ENCODE measurements at regions not wholly inside any gene's neighbourhood (a gene's known extent, or its start where the extent isn't known, plus 50 kb on each side); places are given as distances from the start of the nearest gene placed in this dataset.

DNA sequence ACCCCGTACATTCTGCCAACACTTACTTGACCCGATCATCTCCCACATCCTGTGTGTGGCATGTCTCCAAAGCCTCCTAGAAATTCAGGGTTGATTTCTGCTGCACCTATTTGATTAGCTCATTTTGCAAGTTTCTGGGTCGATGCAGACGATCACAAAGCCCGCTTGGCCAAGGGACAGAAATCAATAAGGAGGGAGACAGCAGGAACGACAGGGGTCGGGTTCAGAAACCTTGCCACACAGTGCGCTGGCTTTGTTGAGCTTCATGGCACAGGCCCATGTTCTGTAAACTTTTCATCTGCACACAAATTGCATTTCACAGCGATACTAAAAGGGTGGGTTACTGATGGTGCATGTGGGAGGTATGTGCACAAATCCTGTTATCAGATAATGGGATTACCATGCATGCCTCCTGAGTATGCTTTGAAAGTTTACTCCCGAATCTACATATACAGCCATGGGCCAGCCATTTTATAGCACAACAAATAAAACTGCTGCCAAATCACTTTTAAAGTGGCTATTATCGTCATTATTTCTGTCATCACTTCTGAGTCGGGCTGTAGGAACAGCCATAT lies 95.9 kb upstream of the ATP11B start:
- DNase-seq (ENCODE audit: low read depth in 4 of 4, low spot score in 3 of 4) = no peak

DNA sequence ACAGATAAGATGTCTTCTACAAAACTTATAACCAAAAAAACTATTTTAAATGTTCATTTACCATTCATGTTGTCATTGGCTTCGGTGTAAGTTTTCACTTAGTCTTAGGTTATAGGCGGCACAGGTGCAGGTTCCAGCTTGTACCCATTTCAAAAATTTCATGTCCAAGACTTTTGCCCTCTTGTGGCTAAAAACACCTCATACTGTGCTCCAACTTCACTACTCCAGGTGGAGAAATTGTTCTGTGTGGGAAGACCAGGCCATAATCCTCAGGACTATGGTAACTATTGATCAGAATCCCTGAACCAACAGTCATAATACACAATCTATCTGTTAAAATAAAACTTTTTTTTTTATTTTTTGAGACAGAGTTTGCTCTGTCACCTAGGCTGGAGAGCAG lies 95.2 kb upstream of the ATP11B start:
- no peak for DNase-seq (ENCODE audit: low read depth in 4 of 4, low spot score in 3 of 4)

DNA sequence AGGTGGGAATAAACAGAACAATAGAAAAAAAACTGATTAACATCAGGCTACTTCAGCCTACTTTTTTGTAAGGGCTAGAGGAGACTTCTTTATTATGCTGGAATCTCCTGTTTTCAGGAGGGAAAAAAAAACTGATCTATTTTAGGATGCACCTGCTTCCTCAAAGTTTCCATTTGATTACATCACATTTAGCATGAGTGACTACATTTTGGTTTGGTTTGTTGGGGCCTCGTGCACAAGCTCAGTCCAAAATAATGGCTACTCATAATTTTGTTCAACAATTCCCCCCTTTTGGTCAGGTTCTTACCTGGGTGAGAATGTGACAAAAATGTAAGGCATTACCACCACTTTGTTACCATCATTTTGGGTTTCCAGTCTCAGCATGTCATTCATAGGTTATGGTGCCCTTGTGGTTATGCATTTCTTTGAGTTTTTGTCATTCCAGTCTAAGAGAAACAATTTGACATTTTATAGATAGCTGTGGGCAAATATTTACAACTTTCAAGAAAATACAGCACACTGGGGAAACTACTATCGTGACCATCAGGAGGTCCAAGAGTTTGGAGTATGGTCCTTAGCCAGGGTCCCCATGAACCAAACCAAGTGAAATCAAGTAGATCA lies 93.6 kb upstream of the ATP11B start:
- DNase-seq (ENCODE audit: low read depth in 4 of 4, low spot score in 3 of 4) = no peak

DNA sequence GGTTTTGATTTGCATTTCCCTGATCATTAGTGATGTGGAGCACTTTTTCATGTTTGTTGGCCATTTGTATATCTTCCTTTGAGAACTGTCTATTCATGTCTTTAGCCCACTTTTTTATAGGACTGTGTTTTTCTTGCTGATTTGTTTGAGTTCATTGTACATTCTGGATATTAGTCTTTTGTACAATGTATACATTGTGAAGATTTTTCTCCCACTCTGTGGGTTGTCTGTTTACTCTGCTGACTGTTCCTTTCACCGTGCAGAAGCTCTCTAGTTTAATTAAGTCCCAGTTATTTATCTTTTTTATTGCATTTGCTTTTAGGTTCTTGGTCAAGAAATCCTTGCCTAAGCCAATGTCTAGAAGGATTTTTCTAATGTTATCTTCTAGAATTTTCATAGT lies 91.1 kb upstream of the ATP11B start:
- no peak for DNase-seq (ENCODE audit: low read depth in 4 of 4, low spot score in 3 of 4)

DNA sequence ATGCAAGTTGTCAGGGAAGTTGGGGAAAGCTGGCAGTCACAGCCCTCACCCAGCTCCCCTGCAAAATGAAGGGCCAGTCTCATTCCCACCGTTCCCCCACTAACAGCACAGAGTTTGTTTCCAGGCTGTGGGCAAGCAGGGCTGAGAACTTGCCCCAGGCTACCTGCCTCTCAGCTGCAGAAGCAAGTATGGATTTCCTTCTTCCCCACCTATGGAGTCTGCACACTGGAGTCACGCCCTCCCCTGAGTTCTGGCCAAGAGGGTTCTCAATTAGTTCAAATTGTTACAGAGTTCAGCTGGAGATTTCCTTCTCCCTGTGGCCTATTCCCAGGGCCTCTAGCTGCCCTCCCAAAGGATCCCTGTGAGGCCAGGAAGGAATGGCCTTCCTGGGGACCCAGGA lies 90.1 kb upstream of the ATP11B start:
- no peak for DNase-seq (ENCODE audit: low read depth in 4 of 4, low spot score in 3 of 4)

DNA sequence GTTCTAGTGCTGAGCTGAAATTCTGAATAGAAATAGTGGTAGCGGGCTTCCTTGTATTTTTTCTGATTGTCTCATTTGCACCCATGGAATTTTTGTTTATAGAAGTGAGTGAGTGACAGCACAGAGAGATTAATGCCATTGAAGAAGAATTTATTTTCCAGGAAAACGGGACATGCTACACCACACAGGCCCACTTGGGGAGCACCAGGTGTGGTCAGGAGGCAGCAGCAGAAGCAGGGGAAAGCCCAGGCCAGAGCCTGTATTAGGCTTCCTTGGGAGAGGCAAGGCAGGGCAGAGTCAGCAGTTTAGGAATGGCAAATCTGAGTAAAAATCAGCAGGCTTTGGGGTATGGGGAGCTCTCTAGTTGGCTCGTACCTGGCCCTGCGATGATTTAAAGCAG lies 88.4 kb upstream of the ATP11B start:
- DNase-seq (ENCODE audit: low read depth in 4 of 4, low spot score in 3 of 4) = no peak

DNA sequence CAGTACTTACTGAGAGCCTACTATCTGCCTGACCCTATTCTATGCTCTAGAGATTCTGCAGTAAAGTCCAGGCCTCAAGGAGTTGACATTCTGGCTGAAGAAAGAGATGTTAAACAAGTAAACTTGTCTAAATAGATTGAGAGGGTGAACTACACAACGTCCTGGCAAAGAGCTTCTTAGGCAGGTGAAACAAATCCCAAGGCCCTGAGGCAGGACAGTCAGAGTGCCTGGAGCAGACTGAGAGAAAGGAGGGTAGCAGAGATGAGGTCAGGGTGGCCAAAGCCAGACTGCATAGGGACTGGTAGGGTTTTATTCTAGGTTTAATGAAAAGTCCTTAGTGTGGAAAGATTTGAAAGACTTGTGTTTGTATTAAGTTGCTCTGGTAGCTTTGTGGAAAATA lies 84.5 kb upstream of the ATP11B start:
- no peak for DNase-seq (ENCODE audit: low read depth in 4 of 4, low spot score in 3 of 4)

DNA sequence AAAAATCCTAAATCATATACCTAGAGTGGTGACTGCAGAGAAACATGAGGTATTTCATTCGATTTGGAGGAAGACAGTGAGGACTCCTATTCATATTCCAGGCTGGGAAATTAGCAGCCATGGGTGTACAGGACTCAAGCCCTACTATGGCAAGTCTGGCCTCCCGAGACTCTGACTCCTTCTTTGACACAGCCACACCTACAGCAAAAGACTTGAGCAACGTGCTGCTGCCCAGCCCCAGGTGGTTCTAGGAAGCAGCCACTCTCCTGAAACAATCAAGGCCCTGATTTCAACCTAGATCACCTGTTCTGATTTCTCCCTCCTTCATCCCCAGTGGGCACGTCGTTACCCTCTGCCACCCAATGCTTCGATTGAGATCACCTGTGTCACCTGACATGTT lies 84.0 kb upstream of the ATP11B start:
- DNase-seq (ENCODE audit: low read depth in 4 of 4, low spot score in 3 of 4) = no peak

DNA sequence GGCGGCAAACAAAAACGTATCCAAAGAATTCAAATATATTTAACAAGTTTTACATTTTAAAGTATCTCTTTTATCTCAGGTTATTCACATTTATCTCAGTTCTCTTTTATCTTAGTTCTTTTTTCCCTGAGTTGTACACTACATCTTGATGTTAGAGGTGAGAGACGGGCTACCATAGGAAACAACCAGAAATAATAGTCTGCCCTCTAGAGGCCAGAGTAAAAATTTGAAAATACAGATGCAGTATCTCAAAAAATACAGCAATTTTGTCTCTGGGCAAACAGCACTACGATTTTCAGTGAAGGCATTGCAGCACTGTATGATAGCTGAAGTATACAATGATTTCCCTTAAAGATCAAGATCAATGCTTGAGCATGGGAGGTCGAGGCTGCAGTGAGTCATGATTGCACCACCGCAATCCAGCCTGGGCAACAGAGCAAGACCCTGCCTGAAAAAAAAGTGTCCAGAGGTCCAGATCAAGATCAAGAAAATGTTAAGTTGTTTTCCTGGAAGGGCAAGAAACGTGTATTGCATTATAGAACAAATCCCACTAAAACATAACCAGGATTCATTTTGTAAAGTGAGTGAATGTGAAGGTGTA lies 82.6 kb upstream of the ATP11B start:
- DNase-seq (ENCODE audit: low read depth in 4 of 4, low spot score in 3 of 4) = no peak

DNA sequence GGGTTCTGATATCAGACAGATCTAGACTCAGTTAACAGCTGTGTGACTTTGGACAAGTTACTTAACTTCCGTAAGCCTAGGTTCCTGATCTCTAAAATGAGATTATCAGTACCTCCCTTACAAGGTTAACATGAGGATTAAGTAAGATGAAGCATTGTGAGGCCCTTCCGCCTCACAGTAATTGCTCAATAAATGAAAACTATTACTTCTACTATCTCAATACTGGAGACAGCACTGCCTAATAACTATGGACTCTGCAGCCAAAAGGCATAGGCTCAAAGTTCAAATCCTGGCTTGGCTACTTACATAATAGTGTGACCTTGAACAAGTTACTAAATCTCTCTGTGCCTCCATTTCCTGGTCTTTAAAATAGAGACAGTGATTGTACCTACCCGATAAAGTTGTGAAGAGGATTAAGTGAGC lies 82.0 kb upstream of the ATP11B start:
- DNase-seq (ENCODE audit: low read depth in 4 of 4, low spot score in 3 of 4) = no peak

DNA sequence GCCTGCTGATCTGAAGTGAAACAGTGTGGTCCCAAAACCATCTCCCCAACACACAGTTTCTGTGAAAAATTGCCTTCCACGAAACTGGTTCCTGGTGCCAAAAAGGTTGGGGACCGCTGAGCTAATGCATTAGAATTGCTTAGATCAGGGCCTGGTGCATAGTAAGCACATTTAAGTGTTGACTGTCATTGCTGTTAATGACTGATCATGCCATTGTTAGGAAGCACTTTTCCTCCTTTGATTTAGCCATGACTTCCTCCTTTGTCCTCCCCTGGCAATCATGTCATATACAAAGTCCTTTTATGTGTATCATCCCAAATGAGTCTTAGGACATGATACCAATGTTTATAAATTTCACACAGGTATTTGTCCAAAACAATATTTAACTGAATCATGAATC lies 81.5 kb upstream of the ATP11B start:
- DNase-seq (ENCODE audit: low read depth in 4 of 4, low spot score in 3 of 4) = no peak

DNA sequence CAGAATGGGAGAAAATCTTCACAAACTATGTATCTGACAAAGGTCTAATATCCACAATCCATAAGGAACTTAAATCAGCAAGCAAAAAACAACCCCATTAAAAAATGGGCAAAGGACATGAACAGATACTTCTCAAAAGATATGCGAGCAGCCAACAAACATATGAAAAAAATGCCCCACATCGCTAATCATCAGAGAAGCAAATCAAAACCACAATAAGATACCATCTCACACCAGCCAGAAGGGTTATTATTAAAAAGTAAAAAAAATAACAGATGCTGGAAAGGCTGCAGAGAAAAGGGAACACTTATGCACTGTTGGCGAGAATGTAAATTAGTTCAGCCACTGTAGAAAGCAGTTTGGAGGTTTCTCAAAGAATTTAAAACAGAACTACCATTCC lies 80.2 kb upstream of the ATP11B start:
- no peak for DNase-seq (ENCODE audit: low read depth in 4 of 4, low spot score in 3 of 4)

DNA sequence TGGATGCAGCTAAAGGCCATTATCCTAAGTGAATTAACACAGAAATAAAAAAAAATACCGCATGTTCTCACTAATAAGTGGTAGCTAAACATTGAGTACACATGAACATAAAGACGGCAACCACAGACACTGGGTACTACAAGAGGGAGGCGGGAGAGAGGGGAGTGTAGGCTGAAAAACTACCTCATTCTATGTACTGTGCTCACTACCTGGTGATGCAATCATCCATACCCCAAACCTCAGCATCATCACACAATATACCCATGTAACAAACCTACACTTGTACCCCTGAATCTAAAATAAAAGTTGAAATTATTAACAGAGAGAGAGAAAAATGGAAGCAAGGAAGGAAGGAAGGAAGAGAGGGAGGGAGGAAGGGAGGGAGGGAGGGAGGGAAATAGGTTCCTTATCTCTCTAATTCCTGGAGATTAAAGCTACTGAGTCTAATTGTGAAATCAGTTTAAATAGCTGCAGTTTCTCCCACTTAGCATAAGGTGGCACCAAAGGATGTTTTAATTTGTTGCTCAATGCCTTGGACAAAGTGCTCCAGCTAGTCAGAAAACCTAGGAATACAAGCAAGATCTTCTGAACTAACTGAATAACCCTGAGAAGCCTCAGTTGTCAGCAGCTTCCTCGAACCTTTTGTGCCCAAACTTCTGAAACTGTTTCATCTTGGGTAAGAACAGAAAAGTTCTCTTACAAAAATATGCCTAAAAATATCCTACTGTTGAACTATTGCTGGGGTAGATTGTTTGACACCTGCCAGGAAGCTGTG lies 79.4 kb upstream of the ATP11B start:
- DNase-seq (ENCODE audit: low read depth in 4 of 4, low spot score in 3 of 4) = no peak

DNA sequence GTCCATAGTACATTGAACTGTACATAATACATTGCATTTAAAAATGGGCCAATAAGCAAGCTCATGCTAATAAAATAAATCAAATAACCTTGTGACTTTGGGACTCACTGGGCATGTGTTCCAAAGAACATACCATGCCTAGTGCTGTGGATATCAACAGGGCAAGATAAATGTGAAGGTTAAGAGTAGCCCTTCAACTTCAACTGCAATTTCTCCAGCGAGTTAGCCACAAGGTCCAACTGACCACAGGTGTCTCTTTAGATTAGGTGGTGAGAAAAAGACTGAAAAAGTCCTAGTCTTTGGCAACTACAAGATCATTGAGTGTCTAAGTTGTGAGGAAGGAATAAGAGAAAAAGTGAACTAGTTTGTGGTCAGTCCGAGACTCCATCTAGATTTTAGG lies 78.3 kb upstream of the ATP11B start:
- no peak for DNase-seq (ENCODE audit: low read depth in 4 of 4, low spot score in 3 of 4)

DNA sequence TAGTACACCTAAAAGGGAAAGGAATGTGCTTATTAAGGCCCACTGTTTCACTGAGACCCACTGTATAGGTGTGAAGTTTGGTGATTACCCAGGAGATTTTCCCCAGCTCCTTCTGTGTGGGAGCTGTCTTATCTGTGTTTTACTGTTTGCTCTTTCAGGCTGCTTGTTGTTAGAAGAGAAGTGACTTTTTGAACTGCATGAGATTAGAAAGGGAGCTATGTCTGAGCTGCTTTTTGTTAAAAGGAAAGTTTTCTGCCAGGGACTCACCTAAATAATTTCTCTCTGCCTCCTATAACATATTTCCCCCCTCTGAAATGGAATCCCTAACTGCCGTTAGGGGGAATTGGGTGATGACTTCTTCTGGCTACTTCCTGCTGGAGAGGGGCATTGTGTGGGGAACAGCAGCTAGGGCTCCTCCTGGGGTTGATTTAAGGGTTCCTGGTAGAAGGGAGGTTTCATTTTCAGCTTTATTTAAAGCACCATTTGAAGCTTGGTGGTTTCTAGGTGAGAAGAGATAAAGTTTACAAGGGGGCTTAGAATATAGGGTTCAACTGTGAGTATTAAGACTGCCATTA lies 77.1 kb upstream of the ATP11B start:
- DNase-seq (ENCODE audit: low read depth in 4 of 4, low spot score in 3 of 4) = no peak

DNA sequence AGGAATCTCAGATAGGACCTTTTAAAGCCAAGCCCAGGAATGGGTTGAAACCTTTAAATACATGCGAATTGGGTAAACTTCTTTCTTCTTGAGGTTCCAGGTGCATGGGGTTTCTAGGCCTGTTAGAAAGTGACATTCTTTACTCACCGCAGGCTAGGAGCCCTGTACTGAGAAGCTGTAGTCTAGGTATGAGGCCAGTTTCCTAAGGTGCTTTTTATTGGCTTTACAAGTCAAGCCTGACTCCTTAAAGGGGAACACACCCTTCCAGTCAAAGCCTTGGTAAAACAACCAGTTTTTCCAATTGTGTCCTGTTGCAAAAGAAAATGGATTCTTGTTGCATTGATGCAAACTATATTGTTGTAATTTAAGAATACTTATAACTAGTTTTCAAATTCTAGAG lies 76.1 kb upstream of the ATP11B start:
- DNase-seq (ENCODE audit: low read depth in 4 of 4, low spot score in 3 of 4) = no peak

DNA sequence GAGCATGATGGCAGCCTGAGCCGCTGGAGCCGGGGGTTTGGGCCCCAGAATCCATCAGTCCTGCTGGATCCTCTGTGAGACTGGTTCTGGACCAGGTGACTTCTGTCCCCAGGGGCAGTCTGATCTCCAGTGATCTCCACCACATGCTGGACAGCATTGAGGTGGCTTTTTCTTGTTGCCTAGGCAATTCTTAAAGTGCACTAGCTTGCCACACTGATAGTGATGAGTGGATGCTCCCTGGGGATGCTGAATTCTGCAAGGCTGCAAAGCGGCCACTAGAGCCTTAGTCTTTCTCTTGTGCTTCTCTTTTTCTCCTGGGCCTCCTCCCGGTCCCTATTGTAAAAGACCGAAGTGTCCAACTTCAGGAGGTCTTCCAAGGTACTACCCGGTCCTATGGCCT lies 70.4 kb upstream of the ATP11B start:
- no peak for DNase-seq (ENCODE audit: low read depth in 4 of 4, low spot score in 3 of 4)

DNA sequence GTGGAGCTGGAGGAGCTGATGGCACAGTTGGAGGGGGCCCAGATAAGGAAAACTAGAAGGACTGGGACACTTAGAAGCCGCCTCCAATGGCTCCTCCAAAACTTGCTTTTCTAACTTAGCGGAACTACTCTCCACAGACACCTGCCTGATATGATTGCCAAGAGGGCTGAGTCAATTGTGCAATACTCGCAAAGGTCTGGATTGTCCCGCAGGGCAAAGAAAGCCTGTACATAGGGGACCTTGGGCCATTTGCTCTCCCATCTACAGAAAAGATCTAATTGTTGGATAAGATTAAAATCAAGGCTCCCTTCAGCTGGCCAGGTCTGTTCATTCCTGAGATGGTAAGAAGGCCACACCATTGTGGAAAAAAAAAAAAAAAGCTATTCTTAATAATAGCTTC lies 69.7 kb upstream of the ATP11B start:
- DNase-seq (ENCODE audit: low read depth in 4 of 4, low spot score in 3 of 4) = no peak

DNA sequence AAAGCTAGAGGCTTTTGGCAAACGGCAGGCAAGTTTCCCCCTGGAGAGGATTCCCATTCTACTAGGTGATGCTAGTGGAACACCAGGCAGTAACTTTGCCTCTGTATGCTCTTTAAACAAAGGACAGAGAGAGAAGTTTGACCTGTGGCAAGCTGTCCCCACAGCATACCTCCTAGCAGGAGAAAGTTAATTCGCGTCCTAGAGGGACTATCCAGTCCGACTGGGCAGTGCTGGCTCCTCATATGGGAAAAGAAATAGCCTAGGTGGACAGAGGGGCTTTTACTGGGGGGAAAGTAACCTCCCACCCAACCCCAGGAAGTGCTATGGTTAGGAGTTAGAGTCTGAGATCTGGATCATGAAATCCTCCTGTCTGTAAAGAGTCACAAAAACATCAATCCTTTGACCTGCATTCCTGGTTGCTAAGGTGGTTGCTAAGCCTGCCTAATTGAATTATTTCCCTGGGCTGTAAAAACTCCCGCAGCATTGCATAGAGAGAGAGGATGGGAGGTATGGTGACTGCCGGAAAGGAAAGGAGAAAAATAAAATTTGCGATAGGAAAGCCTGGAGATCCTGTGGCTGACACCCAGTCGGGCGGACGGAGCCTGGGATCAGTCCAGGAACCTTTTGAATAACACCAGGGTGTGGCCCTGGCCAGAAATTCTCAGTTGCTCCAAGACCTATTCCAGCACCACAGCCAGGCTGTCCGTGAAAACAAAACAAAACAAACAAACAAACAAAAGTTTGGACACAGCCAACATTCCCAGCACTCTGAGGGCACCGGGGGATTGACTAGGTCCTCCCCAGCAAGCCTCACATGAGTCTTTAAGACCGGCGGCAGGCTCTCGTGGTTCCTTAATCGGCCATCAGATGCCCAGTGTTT lies 67.7 kb upstream of the ATP11B start:
- peak in 2 of 4 donors; percentile 41 to 65 for DNase-seq (ENCODE audit: low read depth in 4 of 4, low spot score in 3 of 4)

All from right renal pelvis (tissue), 4 donors.